ENCODE measurements at regions not wholly inside any gene's neighbourhood (a gene's known extent, or its start where the extent isn't known, plus 50 kb on each side); places are given as distances from the start of the nearest gene placed in this dataset.

- no peak overlapping the region for H3K27ac ChIP-seq (ENCODE audit: low read depth, low read length)
- H3K9me3 Mint-ChIP-seq, result no peaks in the 10 kb centered on the region
- H3K4me1 ChIP-seq (ENCODE audit: control insufficient read depth in 2 of 2, insufficient read depth in 2 of 2, low read length in 2 of 2), result no peaks in the 10 kb centered on the region
- intact Hi-C loops (cut with micrococcal nuclease), result no loop called here
- no peaks in the 10 kb centered on the region for H3K36me3 ChIP-seq (ENCODE audit: control insufficient read depth in 2 of 3, insufficient read depth in 3 of 3, low read length in 3 of 3)
- no peak overlapping the region for H3K4me3 ChIP-seq (ENCODE audit: low read length)
- no peak overlapping the region for H3K27ac Mint-ChIP-seq
- ChIA-PET POLR2A (no interaction called here), CTCF (no interaction called here)
- no peaks in the 10 kb centered on the region for H3K27me3 ChIP-seq (ENCODE audit: control insufficient read depth in 2 of 2, insufficient read depth in 2 of 2, low read length in 2 of 2)
- peaks cover 12 to 60% (median 24%) of the 10 kb centered on the region in 5 donors for H3K27me3 Mint-ChIP-seq
- ATAC-seq, result peak; percentile 83
- DNase-seq, result no peak
- H3K4me3 Mint-ChIP-seq, result no peak overlapping the region
- no peaks in the 10 kb centered on the region for H3K9me3 ChIP-seq (ENCODE audit: control insufficient read depth in 2 of 3, low read length in 3 of 3)
- H3K4me1 Mint-ChIP-seq, result peaks cover 0 to 11% (median 0%) of the 10 kb centered on the region in 7 donors
- no peaks in the 10 kb centered on the region for H3K36me3 Mint-ChIP-seq
Observed at GRCh38 chr15:39411102-39411989, 169.5 kb upstream of the THBS1 start.

DNA sequence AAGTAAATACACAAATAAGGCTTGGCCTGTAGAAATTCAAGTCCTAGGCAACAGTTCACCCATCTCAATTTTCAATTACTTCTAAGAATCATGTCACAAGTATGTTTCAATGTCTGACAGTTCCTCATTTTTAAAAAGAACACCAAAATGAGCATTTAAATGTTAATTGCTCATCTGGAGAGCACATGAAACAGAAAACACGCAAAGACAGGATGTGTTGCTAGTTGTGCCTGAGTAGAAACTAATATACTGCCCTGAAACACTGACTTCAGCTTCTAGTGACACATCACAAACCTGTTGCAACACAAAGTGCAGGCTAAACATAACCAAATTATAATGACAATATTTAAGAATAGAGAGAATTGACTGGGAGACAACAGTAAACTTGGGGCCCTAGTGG, 167.3 kb upstream of the THBS1 start:
- no peak overlapping the region for H3K4me3 ChIP-seq (ENCODE audit: low read length)
- Mint-ChIP-seq H3K4me1 (peaks cover 0 to 11% (median 0%) of the 10 kb centered on the region in 7 donors), H3K4me3 (no peak overlapping the region), H3K9me3 (peaks cover 0 to 4% (median 0%) of the 10 kb centered on the region in 11 donors), H3K36me3 (peaks cover 0 to 3% (median 0%) of the 10 kb centered on the region in 5 donors), H3K27ac (no peak overlapping the region), H3K27me3 (peaks cover 18 to 51% (median 22%) of the 10 kb centered on the region in 5 donors)
- H3K36me3 ChIP-seq (ENCODE audit: control insufficient read depth in 2 of 3, insufficient read depth in 3 of 3, low read length in 3 of 3), result no peaks in the 10 kb centered on the region
- H3K4me1 ChIP-seq (ENCODE audit: control insufficient read depth in 2 of 2, insufficient read depth in 2 of 2, low read length in 2 of 2), result no peaks in the 10 kb centered on the region
- ChIA-PET POLR2A (no interaction called here), CTCF (no interaction called here)
- H3K27me3 ChIP-seq (ENCODE audit: control insufficient read depth in 2 of 2, insufficient read depth in 2 of 2, low read length in 2 of 2), result no peaks in the 10 kb centered on the region
- DNase-seq, result no peak
- H3K27ac ChIP-seq (ENCODE audit: low read depth, low read length), result no peak overlapping the region
- peak; percentile 61 for ATAC-seq
- no peaks in the 10 kb centered on the region for H3K9me3 ChIP-seq (ENCODE audit: control insufficient read depth in 2 of 3, low read length in 3 of 3)
- intact Hi-C loops (cut with micrococcal nuclease), result no loop called here

DNA sequence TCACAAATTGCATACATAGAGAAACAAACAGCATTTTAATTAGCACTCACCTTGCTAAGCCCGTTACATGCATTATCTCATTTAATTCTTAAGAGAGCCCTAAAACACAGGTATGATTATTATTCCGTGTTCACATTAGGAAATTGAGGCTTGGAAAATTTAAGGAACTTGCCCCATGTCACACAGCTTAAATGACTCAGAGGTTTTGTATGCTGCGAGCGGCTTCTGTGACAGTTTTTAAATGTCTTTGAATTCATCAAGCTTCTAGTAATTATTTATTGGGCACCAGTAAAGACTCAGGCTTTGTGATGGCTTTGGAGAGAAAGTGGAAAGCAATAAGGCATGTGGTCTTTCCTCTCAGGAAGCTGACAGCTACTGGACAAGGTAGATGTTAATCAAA, 166.7 kb upstream of the THBS1 start:
- Mint-ChIP-seq H3K36me3 (peaks cover 0 to 3% (median 0%) of the 10 kb centered on the region in 5 donors), H3K4me3 (no peak overlapping the region), H3K27ac (no peak overlapping the region), H3K4me1 (peaks cover 0 to 11% (median 0%) of the 10 kb centered on the region in 7 donors), H3K9me3 (peaks cover 0 to 4% (median 0%) of the 10 kb centered on the region in 11 donors), H3K27me3 (peaks cover 22 to 49% (median 23%) of the 10 kb centered on the region in 5 donors)
- DNase-seq, result no peak
- no peaks in the 10 kb centered on the region for H3K9me3 ChIP-seq (ENCODE audit: control insufficient read depth in 2 of 3, low read length in 3 of 3)
- H3K4me1 ChIP-seq (ENCODE audit: control insufficient read depth in 2 of 2, insufficient read depth in 2 of 2, low read length in 2 of 2), result no peaks in the 10 kb centered on the region
- no peak for ATAC-seq
- CTCF ChIA-PET, result no interaction called here
- H3K4me3 ChIP-seq (ENCODE audit: low read length), result no peak overlapping the region
- intact Hi-C loops (cut with micrococcal nuclease), result no loop called here
- H3K27ac ChIP-seq (ENCODE audit: low read depth, low read length), result no peak overlapping the region
- POLR2A ChIA-PET, result no interaction called here
- H3K27me3 ChIP-seq (ENCODE audit: control insufficient read depth in 2 of 2, insufficient read depth in 2 of 2, low read length in 2 of 2), result no peaks in the 10 kb centered on the region
- no peaks in the 10 kb centered on the region for H3K36me3 ChIP-seq (ENCODE audit: control insufficient read depth in 2 of 3, insufficient read depth in 3 of 3, low read length in 3 of 3)

GRCh38 chr15:39415634-39416033, 165.2 kb upstream of the THBS1 start:
- H3K4me1 ChIP-seq (ENCODE audit: control insufficient read depth in 2 of 2, insufficient read depth in 2 of 2, low read length in 2 of 2), result no peaks in the 10 kb centered on the region
- H3K27ac ChIP-seq (ENCODE audit: low read depth, low read length), result no peak overlapping the region
- POLR2A ChIA-PET, result no interaction called here
- no peak for DNase-seq
- H3K9me3 Mint-ChIP-seq, result peaks cover 0 to 4% (median 0%) of the 10 kb centered on the region in 11 donors
- peaks cover 32 to 44% (median 36%) of the 10 kb centered on the region in 5 donors for H3K27me3 Mint-ChIP-seq
- no peak for ATAC-seq
- H3K27ac Mint-ChIP-seq, result no peak overlapping the region
- H3K36me3 ChIP-seq (ENCODE audit: control insufficient read depth in 2 of 3, insufficient read depth in 3 of 3, low read length in 3 of 3), result no peaks in the 10 kb centered on the region
- H3K4me3 ChIP-seq (ENCODE audit: low read length), result no peak overlapping the region
- peaks cover 0 to 12% (median 0%) of the 10 kb centered on the region in 7 donors for H3K4me1 Mint-ChIP-seq
- H3K27me3 ChIP-seq (ENCODE audit: control insufficient read depth in 2 of 2, insufficient read depth in 2 of 2, low read length in 2 of 2), result no peaks in the 10 kb centered on the region
- intact Hi-C loops (cut with micrococcal nuclease), result no loop called here
- H3K9me3 ChIP-seq (ENCODE audit: control insufficient read depth in 2 of 3, low read length in 3 of 3), result no peaks in the 10 kb centered on the region
- CTCF ChIA-PET, result no interaction called here
- peaks cover 0 to 3% (median 0%) of the 10 kb centered on the region in 5 donors for H3K36me3 Mint-ChIP-seq
- no peak overlapping the region for H3K4me3 Mint-ChIP-seq

DNA sequence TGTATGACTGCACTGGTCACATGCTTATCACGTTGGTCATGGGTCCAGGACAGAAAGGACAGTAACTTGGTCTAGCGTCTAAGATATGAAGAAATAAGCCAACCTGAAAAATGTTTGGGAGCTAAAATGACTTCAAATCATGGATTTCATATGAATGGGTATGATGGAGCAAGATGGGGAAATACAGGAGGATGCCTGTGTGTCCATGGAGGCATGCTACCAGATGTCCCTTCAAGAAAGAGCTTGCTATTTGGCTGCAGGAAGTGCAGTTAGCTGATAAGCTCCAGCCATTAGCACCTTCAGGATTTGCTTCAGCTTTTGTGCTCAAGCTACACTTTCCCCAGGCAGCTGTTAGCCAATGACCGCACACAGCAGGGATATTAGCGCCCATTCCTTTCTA, 164.6 kb upstream of the THBS1 start:
- CTCF ChIA-PET, result no interaction called here

GRCh38 chr15:39417366-39418134, 163.3 kb upstream of the THBS1 start:
- Histone ChIP-seq H3K27ac (ENCODE audit: low read depth, low read length) (no peak overlapping the region), H3K27me3 (ENCODE audit: control insufficient read depth in 2 of 2, insufficient read depth in 2 of 2, low read length in 2 of 2) (no peaks in the 10 kb centered on the region), H3K4me1 (ENCODE audit: control insufficient read depth in 2 of 2, insufficient read depth in 2 of 2, low read length in 2 of 2) (no peaks in the 10 kb centered on the region), H3K9me3 (ENCODE audit: control insufficient read depth in 2 of 3, low read length in 3 of 3) (no peaks in the 10 kb centered on the region), H3K4me3 (ENCODE audit: low read length) (no peak overlapping the region), H3K36me3 (ENCODE audit: control insufficient read depth in 2 of 3, insufficient read depth in 3 of 3, low read length in 3 of 3) (no peaks in the 10 kb centered on the region)
- peaks cover 28 to 42% (median 30%) of the 10 kb centered on the region in 5 donors for H3K27me3 Mint-ChIP-seq
- ATAC-seq (no peak), DNase-seq (no peak)
- ChIA-PET POLR2A (no interaction called here), CTCF (no interaction called here)
- intact Hi-C loops (cut with micrococcal nuclease), result no loop called here
- H3K4me3 Mint-ChIP-seq, result no peak overlapping the region
- H3K9me3 Mint-ChIP-seq, result peaks cover 0 to 4% (median 0%) of the 10 kb centered on the region in 11 donors
- H3K4me1 Mint-ChIP-seq, result peaks cover 0 to 5% (median 0%) of the 10 kb centered on the region in 7 donors
- no peak overlapping the region for H3K27ac Mint-ChIP-seq
- peaks cover 0 to 3% (median 0%) of the 10 kb centered on the region in 5 donors for H3K36me3 Mint-ChIP-seq

More for the DNA sequence above, 164.6 kb upstream of the THBS1 start:
- peaks cover 28 to 42% (median 36%) of the 10 kb centered on the region in 5 donors for H3K27me3 Mint-ChIP-seq
- intact Hi-C loops (cut with micrococcal nuclease), result no loop called here
- Histone ChIP-seq H3K27ac (ENCODE audit: low read depth, low read length) (no peak overlapping the region), H3K27me3 (ENCODE audit: control insufficient read depth in 2 of 2, insufficient read depth in 2 of 2, low read length in 2 of 2) (no peaks in the 10 kb centered on the region), H3K9me3 (ENCODE audit: control insufficient read depth in 2 of 3, low read length in 3 of 3) (no peaks in the 10 kb centered on the region), H3K4me1 (ENCODE audit: control insufficient read depth in 2 of 2, insufficient read depth in 2 of 2, low read length in 2 of 2) (no peaks in the 10 kb centered on the region), H3K4me3 (ENCODE audit: low read length) (no peak overlapping the region), H3K36me3 (ENCODE audit: control insufficient read depth in 2 of 3, insufficient read depth in 3 of 3, low read length in 3 of 3) (no peaks in the 10 kb centered on the region)
- DNase-seq (no peak), ATAC-seq (no peak)
- H3K27ac Mint-ChIP-seq, result no peak overlapping the region
- no peak overlapping the region for H3K4me3 Mint-ChIP-seq
- H3K9me3 Mint-ChIP-seq, result peaks cover 0 to 4% (median 0%) of the 10 kb centered on the region in 11 donors
- peaks cover 0 to 3% (median 0%) of the 10 kb centered on the region in 5 donors for H3K36me3 Mint-ChIP-seq
- POLR2A ChIA-PET, result no interaction called here
- H3K4me1 Mint-ChIP-seq, result peaks cover 0 to 12% (median 0%) of the 10 kb centered on the region in 7 donors
